Activated CD4-positive, alpha-beta T cell treated with anti-CD3 and anti-CD28 coated beads, Interleukin-2, amount 10 ng/mL, durations not matched to agents 24 days and 14 days (primary cell): ENCODE measurements at regions not wholly inside any gene's neighbourhood (a gene's known extent, or its start where the extent isn't known, plus 50 kb on each side); places are given as distances from the start of the nearest gene placed in this dataset.

Experiments
- DNase-seq: peaks from one replicate; pipeline ENCODE4 v3.0.0; 2022
- H3K27ac Mint-ChIP-seq: one replicate; pipeline ENCODE4 v1.8.0; 2022; ENCODE audit warnings: mild to moderate bottlenecking, mixed read lengths
- H3K27me3 Mint-ChIP-seq: one replicate; pipeline ENCODE4 v1.8.0; 2022; ENCODE audit warnings: mixed read lengths
- H3K36me3 Mint-ChIP-seq: one replicate; pipeline ENCODE4 v1.8.0; 2022; ENCODE audit warnings: low read depth, mild to moderate bottlenecking, mixed read lengths
- H3K4me1 Mint-ChIP-seq: one replicate; pipeline ENCODE4 v1.8.0; 2021; ENCODE audit warnings: mixed read lengths
- H3K4me3 Mint-ChIP-seq: one replicate; pipeline ENCODE4 v1.8.0; 2022; ENCODE audit warnings: mild to moderate bottlenecking, moderate library complexity, mixed read lengths
- H3K9me3 Mint-ChIP-seq: one replicate; pipeline ENCODE4 v1.8.0; 2021; ENCODE audit warnings: mixed read lengths
- intact Hi-C: fragments of 100-400 bp; cut with micrococcal nuclease; formaldehyde crosslinking; loops from one replicate; pipeline ENCODE4 v1.15.1; 2023

DNA sequence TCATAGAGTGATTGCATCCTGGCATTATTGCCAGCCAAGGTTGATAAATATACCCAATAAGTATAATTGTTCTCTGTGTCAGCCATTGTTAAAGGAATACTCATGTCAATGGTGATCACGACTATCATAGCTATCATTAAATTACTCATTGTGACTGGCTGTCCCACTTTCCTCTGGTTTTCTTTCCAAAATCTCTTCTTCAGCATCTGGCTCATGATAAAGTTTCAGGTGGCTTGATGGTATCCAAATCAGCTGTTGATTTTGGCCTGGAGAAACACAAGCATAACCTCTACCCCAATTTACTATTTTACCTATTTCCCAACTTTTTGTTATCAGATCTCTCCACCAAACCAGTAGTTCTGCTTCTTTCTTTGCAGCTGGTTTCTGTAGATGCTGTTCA, 67.1 kb upstream of the SPIN2A start:
- no peaks in the 10 kb centered on the region for H3K27me3 Mint-ChIP-seq
- no peak for DNase-seq
- no peaks in the 10 kb centered on the region for H3K9me3 Mint-ChIP-seq
- H3K4me1 Mint-ChIP-seq, result no peaks in the 10 kb centered on the region
- H3K27ac Mint-ChIP-seq, result no peak overlapping the region
- no peaks in the 10 kb centered on the region for H3K36me3 Mint-ChIP-seq
- intact Hi-C loops, result no loop called here
- no peak overlapping the region for H3K4me3 Mint-ChIP-seq

- Mint-ChIP-seq H3K27me3 (no peaks in the 10 kb centered on the region), H3K4me3 (no peak overlapping the region), H3K9me3 (peaks cover 2% of the 10 kb centered on the region), H3K27ac (no peak overlapping the region), H3K36me3 (no peaks in the 10 kb centered on the region), H3K4me1 (no peaks in the 10 kb centered on the region)
- intact Hi-C loops, result no loop called here
- no peak for DNase-seq
Observed at GRCh38 chrX:57211906-57212305, 74.6 kb upstream of the FAAH2 start.

DNA sequence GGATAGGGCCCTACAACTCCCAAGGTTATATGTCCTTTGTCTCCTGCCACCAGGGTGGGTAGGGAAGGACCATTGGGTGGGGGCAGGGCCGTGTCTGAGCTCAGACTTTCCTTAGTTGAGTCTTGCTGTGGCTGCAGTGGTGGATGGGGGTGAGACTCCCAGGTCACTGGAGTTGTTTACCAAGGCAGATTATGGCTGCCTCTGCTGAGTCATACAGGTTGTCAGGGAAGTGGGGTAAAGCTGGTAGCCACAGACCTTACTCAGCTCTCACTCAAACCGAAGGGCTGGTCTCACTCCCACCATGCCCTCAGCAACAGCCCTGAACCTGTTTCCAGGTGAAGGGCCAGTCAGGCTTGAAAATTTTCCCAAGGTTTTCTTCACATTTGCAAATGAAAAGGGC, 58.8 kb upstream of the FAAH2 start:
- intact Hi-C loops, result no loop called here
- no peaks in the 10 kb centered on the region for H3K27me3 Mint-ChIP-seq
- H3K27ac Mint-ChIP-seq, result no peak overlapping the region
- H3K9me3 Mint-ChIP-seq, result peaks cover 10% of the 10 kb centered on the region
- DNase-seq, result peak; percentile 60
- peaks cover 4% of the 10 kb centered on the region for H3K36me3 Mint-ChIP-seq
- peaks cover 2% of the 10 kb centered on the region for H3K4me1 Mint-ChIP-seq
- no peak overlapping the region for H3K4me3 Mint-ChIP-seq

GRCh38 chrX:57232658-57233360, 53.7 kb upstream of the FAAH2 start:
- Mint-ChIP-seq H3K36me3 (no peaks in the 10 kb centered on the region), H3K9me3 (peaks cover 3% of the 10 kb centered on the region), H3K27ac (peak overlapping the region; percentile 20), H3K4me3 (no peak overlapping the region), H3K4me1 (peaks cover 2% of the 10 kb centered on the region), H3K27me3 (no peaks in the 10 kb centered on the region)
- intact Hi-C loops, result no loop called here
- DNase-seq, result no peak
